Body of pancreas (tissue), 4 donors: ENCODE measurements at regions not wholly inside any gene's neighbourhood (a gene's known extent, or its start where the extent isn't known, plus 50 kb on each side); places are given as distances from the start of the nearest gene placed in this dataset.

ENCODE experiments used
- CTCF ChIP-seq, 7 experiments: fragments of 450-650 bp in 4 of 7; fragments of 200-600 bp in 3 of 7; sonication (generic) in 3 of 7; IDR thresholded peaks; one replicate each; pipeline ENCODE4 v1.5.1; 2016 to 2019; ENCODE audit warnings: antibody characterized with exemption in 7 of 7
- POLR2A ChIP-seq, 3 donors: fragments of 450-650 bp; IDR thresholded peaks; one replicate each; pipeline ENCODE4 v1.6.1; 2016; ENCODE audit warnings: antibody characterized with exemption in 3 of 3, mild to moderate bottlenecking in 2 of 3

- TF ChIP-seq CTCF (IDR thresholded peaks at IDR 0.05) (no peak), POLR2A (IDR thresholded peaks at IDR 0.05) (no peak)
These were observed 54.9 kb upstream of the BNC1 start for GRCh38 chr15:83339396-83339795.
